ENCODE measurements at regions not wholly inside any gene's neighbourhood (a gene's known extent, or its start where the extent isn't known, plus 50 kb on each side); places are given as distances from the start of the nearest gene placed in this dataset.
"Not testable (repeated sequence)": the region's sequence is repeated elsewhere in the genome, so short reads cannot be mapped to it uniquely, and the experiment has no call there.

GRCh38 chr11:57047610-57048009 is 58.9 kb downstream of the OR5AK2 start:
- DNase-seq (ENCODE audit: extremely low read depth, low read depth, low spot score) = no peak

DNA sequence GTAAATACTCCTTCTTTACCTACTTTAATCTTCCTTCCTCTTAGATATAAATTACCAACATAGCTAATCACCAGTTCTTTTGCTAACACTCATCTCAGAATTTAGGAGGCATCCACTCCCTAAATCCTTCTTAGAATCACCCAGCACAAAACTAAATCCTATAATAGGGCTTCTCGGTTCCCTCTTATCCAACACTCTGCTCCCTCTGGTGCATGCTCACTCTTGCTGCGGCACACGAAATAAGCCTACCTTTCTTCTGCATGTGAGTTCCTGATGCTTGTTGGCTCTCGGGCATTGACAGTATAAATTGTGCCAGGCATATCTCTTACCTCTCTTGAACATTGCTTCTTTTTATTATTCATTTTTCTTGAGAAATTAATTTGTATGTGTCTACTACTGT is 61.0 kb downstream of the OR5AK2 start:
- no peak for DNase-seq (ENCODE audit: extremely low read depth, low read depth, low spot score)

DNA sequence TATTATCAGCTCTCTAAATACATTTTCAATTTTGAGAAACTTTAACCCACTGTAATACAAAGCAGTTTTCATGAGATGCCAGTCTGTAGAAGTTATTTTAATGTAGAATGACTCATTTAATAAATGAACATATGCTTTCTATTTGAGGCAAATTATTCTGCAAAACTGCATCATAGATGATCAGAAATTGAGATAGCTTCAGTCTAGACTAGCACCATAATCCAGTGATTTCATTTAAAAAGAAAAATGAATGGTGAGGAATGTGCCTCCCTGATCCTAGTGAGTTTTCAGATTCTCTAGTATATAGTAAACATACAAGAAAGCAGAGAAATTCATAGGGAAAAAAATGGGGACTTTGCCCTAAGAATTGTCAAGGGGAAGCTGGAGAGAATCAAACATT is 66.1 kb downstream of the OR5AK2 start:
- no peak for DNase-seq (ENCODE audit: extremely low read depth, low read depth, low spot score)

GRCh38 chr11:57055744-57056143 is 67.0 kb downstream of the OR5AK2 start:
- no peak for DNase-seq (ENCODE audit: extremely low read depth, low read depth, low spot score)

- DNase-seq (ENCODE audit: extremely low read depth, low read depth, low spot score) = no peak
Observed at GRCh38 chr11:57056735-57057134, 68.0 kb downstream of the OR5AK2 start.

GRCh38 chr11:57057561-57057960 is 68.8 kb downstream of the OR5AK2 start:
- DNase-seq (ENCODE audit: extremely low read depth, low read depth, low spot score) = no peak

- DNase-seq (ENCODE audit: extremely low read depth, low read depth, low spot score) = not testable (repeated sequence)
Observed at GRCh38 chr11:57062957-57063356, 74.2 kb downstream of the OR5AK2 start.

GRCh38 chr11:57069942-57070341 is 81.2 kb downstream of the OR5AK2 start:
- no peak for DNase-seq (ENCODE audit: extremely low read depth, low read depth, low spot score)

GRCh38 chr11:57071829-57072228 is 83.1 kb downstream of the OR5AK2 start:
- no peak for DNase-seq (ENCODE audit: extremely low read depth, low read depth, low spot score)

- peak; percentile 88 for DNase-seq (ENCODE audit: extremely low read depth, low read depth, low spot score)
Observed at GRCh38 chr11:57072640-57073039, 83.9 kb downstream of the OR5AK2 start.

- DNase-seq (ENCODE audit: extremely low read depth, low read depth, low spot score) = no peak
Observed at GRCh38 chr11:57073128-57073527, 84.4 kb downstream of the OR5AK2 start.

DNA sequence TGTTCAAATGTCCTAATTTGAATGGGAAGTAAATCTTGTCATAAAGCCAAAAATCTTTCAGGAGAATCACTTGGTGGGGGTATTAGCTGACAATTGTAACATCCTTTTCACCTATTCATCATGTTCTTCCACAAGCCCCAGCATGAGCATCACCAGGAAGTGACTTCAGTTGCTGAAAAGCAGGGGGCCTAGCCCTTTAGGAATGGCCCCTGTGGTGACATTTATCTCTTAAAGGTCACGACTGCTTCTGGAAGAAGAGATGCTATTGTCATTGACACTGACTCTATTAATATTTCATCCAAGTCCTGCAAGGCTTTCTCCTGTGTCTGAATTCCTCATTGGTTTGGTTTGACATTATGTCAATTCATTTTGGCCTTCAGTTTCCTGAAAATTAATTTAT is 92.6 kb downstream of the OR5AK2 start:
- DNase-seq (ENCODE audit: extremely low read depth, low read depth, low spot score) = no peak

- DNase-seq (ENCODE audit: extremely low read depth, low read depth, low spot score) = no peak
Observed at GRCh38 chr11:57082125-57082524, 93.4 kb downstream of the OR5AK2 start.

DNA sequence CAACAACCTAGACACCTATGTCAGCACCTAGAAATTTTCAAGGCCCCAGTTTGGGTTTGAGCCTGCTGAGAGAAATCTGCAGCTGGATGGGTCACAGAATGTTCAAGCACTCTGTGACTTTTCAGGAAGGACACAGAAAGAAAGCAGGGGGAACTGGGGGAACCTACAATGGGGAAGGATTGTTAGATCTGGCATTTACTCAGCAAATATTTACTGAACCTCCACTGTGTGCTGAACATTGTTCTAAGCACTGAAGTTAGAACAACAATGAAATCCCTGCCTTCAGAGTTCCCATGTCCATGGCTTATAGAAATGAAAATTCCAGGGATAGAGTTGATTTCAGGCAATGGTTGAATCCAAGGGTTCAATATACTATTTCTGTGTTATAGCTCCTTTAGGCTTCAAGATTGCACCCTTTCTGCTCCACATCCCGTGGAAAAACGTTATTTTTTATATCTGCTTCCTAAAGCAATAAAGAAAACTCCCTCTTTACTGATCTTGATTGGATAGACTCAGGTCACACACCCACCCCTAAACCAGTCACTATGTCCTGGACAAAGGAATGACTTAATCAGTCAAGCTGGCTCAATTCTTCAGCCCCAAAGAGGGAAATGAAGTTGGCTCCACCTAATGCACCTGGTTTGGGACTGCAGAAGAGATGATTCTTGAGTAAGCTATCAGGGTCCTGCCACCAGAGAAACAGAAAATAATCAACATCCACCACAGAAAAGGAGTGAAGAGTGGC is 95.1 kb downstream of the OR5AK2 start:
- DNase-seq (ENCODE audit: extremely low read depth, low read depth, low spot score) = no peak

GRCh38 chr11:57085611-57086010 is 96.1 kb upstream of the LRRC55 start:
- no peak for DNase-seq (ENCODE audit: extremely low read depth, low read depth, low spot score)

DNA sequence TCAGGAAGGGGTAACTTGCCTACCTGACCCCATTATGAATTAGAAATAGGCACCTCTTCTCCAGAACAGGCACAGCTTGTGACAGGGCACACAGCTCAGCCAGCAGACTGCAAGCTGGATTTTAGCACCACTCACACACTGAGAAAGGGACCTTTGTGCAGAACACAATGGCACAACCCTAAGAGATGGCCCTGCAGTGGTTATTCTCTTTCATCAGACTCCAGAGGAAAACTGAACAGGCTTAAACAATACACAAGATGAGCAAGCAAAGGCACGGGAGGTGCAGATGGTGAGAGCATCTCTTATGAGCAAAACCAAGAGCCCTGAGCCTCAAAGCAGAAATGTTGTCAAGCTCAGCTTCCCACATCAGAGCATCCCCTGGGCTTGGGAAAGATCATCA is 93.8 kb upstream of the LRRC55 start:
- DNase-seq (ENCODE audit: extremely low read depth, low read depth, low spot score) = no peak

GRCh38 chr11:57092028-57092698 is 89.6 kb upstream of the LRRC55 start:
- no peak for DNase-seq (ENCODE audit: extremely low read depth, low read depth, low spot score)

- no peak for DNase-seq (ENCODE audit: extremely low read depth, low read depth, low spot score)
Observed at GRCh38 chr11:57094181-57094935, 87.4 kb upstream of the LRRC55 start.

- DNase-seq (ENCODE audit: extremely low read depth, low read depth, low spot score) = no peak
Observed at GRCh38 chr11:57095417-57095816, 86.3 kb upstream of the LRRC55 start.

DNA sequence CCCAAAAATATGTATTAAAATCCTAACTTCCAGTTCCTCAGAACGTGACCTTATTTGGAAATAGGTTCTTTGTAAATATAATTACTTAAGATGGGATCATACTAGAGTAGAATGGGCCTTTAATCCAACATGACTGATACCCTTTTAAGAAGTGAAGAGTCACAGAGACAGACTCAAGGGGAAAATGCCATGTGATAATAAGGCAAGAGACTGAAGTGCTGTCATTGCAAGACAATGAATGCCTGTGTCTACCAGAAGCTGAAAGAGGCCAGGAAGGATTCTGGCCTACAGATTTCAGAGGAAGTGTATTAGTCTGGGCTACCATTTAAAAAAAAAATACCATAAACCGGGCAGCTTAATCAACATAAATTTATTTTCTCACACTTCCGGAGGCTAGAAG is 85.9 kb upstream of the LRRC55 start:
- DNase-seq (ENCODE audit: extremely low read depth, low read depth, low spot score) = no peak

GRCh38 chr11:57097149-57097548 is 84.6 kb upstream of the LRRC55 start:
- DNase-seq (ENCODE audit: extremely low read depth, low read depth, low spot score) = no peak

DNA sequence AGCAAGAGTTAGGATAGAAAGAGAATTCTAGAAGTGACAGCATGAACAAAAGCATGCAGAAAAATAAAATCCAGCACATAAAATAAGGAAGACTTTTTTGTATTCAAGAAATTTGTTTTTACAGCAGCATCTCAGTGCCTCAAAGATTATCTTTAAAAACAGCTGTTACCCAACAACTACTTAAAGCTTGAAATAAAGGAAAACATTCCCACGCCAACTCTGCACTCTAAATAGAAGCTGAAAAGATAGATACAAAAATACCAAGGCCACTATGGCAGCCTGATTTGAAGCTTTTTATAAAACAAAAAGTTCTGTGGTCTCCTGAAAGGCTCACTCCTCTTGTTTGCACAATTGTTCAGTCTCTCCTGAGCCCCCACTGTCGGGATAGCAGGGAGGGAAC is 83.6 kb upstream of the LRRC55 start:
- DNase-seq (ENCODE audit: extremely low read depth, low read depth, low spot score) = no peak
